COLO668 (cell line): ENCODE measurements at regions not wholly inside any gene's neighbourhood (a gene's known extent, or its start where the extent isn't known, plus 50 kb on each side); places are given as distances from the start of the nearest gene placed in this dataset.
"Not testable (repeated sequence)": the region's sequence is repeated elsewhere in the genome, so short reads cannot be mapped to it uniquely, and the experiment has no call there.

Source experiments
- DNase-seq: peaks from one replicate; lab custom pipeline; 2025; ENCODE audit not compliant: unreplicated experiment; lab: John Stamatoyannopoulos, UW

DNA sequence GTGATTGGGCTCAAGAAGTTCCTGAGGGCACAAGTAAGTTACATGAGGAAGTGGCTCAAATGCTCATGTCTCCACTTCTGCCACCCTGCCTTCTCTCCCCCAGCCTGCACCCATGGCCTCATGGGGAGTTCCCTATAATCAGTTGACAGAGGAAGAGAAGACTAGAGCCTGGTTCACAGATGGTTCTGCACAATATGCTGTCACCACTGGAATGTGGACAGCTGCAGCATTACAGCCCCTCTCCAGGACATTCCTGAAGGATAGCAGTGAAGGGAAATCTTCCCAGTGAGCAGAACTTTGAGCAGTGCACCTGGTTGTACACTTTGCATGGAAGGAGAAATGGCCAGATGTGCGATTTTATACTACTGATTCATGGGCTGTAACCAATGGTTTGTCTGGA is 352.3 kb downstream of the C12orf75 start:
- not testable (repeated sequence) for DNase-seq

DNA sequence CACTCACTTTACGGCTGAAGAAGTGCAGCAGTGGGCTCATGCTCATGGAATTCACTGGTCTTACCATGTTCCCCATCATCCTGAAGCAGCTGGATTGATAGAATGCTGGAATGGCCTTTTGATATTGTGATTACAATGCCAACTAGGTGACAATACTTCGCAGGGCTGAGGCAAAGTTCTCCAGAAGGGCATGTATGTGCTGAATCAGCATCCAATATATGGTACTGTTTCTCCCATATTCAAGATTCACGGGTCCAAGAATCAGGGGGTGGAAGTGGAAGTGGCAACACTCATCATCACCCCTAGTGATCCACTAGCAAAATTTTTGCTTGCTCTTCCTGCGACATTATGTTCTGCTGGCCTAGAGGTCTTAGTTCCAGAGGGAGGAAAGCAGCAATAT is 353.3 kb downstream of the C12orf75 start:
- DNase-seq = not testable (repeated sequence)

DNA sequence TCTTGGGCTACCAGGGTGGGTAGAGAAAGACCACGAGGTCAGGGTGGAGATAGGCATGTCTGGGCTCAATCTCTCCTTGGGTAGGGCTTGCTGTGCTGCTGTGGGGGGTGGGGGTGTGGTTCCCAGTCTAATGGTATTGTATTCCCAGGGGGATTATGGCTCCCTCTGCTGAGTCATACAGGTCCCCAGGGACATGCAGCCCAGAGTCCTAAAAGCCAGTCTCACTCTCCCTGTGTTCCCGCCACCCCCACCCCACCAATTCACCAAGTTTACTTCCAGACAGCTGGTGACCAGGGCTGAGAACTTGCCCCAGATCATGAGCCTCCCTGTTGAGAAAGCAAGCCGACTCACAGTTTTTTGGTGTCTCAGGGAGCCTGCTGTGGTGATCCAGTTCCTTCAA is 367.6 kb downstream of the C12orf75 start:
- DNase-seq = no peak

DNA sequence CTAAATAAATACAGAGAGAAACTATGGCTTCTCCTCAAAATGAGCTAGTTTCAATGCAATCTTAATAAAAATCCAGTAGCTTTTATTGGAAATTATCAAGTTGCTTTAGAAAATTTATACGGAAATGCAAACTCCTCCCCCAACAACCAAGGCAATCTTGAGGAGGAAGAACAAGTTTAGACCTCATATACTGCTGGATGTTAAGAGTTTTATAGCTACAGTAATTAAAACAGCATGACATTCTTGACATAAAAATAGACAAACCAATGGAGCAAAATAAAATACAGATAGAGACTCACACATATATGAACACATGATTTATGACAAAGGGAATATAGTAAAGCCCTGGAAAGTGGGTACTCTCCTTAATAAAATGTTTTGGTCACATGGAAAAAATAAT is 368.7 kb downstream of the C12orf75 start:
- DNase-seq = no peak

DNA sequence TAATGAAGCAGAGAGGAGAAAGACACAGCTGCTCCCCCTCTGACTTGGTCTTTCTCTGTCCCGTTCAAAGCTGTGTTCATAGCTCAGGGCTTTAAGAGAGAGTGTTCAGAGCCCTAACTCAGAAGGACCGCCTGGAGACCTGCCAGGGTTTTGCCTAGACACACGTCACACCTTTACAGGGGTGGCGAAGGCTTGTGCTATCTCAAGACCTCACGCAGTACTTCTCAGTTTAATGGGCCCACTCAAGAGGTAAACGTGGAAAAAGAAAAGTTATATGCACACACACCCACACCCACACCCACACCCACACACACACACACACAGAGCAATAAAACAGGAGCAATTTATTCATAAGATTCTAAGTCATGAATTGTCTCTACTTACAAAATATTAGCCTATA is 374.3 kb downstream of the C12orf75 start:
- DNase-seq = no peak

DNA sequence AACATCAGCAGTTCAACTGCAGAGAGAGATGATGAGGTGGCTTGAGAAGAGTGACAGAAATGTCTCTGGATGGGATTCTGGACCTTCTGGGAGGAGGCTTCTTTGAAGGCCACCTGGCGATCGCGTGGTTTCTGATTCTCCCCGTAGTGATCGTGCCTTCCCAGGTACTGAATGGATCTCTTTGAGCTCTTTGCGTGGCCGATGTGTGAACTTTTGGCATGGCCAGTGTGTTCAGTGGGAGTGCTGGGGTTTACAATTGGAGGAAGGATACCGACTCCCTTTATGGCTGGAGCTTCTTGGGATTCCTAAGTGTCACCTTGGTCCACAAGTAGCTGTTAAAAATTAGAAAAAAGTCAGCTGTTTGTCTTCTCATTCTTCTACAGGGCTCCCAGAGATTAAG is 374.7 kb downstream of the C12orf75 start:
- DNase-seq = no peak

DNA sequence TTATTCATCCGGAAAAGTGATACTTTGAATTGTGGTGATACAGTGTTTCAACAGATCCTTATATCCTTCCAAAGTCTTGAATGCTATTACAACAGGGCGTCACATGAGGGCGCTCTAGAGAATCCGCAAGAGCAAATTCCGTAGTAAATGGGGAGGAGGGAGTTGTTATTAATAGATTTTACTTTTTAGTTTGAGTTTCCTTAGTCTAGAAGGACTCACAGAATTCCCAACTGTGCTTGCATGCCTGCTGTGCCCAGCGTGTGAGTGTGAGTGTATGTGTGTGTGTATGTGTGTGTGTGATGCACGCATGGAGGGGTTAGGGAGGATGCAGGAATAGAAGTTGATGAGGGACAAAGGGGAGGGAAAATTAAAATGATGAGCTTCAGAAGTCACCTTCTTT is 375.3 kb downstream of the C12orf75 start:
- DNase-seq = peak; percentile 59

DNA sequence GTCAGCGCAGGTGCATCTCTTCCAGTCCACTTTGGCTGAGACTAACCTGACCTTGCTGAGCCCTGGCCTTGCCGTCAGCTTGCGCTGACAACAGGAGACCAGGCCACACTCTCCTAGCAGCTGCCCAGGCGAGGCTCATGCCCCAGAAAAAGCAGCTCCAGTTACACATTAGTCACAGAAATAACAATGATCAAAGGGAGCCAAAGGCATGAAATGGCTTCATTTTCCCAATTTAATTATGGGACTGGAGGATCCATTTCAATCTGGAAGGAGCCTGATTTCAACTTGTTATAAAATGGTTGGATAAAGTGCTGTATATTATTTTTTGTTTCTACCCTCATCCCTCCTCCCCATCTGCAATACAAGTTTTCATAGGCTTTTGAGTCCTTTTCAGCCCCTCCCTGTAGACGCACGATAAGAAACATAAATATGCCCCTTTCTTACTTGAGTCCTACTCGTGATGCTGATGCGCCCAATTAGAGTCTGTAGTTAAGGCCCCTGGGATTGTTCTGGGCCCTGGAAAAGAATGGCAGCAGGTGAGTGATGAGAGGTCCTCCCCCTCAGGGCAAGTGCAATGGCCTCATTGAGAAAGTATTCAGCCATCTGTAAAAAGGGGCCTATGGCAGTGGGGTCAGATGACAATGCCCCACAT is 376.0 kb downstream of the C12orf75 start:
- peak; percentile 84 for DNase-seq

DNA sequence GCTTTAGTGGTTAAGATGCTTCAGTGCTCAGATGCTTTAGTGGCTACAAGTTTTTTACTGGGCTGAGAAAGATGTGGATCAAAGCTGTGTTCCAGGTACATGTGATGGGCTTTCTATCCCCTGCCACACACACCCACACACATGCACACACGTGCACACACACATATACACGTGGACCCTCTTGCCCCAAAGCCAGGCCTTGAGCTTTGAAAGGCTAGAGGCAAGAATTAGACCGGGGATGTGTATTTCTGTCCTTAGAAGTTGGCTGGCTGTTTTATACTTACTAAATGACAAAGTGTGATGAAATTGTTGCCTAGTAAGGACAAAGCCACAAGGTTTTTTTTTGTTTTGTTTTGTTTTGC is 376.5 kb downstream of the C12orf75 start:
- no peak for DNase-seq

DNA sequence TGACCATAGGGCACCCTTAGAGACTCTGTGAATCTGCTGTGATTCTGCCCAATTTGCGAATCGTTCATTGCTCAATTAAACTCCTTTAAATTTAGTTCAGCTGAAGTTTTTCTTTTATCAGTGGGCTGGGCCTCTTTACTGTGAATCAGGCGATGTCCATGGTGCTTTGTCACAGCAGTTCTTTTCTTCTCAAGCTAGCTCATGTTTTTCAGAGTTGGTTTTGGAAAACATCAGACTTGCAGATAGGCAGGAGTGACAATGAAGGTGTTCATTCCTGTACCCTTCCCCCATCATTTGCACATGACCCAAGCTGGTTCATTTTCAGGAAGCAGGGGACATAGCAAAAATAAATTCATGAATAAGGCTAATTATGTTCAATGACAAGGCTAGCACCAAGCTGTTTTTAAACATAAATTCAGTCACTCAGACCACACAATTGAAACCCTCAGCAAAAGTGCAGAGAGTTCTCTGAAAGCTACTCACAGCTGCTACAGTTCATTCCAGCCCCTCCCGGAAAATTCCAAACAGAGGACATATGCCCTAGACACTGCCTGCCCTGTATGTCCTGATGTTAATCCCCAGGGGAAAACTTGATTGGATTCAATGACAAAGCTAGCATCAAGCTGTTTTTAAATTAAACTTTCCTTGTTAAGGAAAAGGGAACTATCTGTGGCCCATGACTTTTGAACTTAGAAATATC is 383.3 kb downstream of the C12orf75 start:
- DNase-seq = no peak

DNA sequence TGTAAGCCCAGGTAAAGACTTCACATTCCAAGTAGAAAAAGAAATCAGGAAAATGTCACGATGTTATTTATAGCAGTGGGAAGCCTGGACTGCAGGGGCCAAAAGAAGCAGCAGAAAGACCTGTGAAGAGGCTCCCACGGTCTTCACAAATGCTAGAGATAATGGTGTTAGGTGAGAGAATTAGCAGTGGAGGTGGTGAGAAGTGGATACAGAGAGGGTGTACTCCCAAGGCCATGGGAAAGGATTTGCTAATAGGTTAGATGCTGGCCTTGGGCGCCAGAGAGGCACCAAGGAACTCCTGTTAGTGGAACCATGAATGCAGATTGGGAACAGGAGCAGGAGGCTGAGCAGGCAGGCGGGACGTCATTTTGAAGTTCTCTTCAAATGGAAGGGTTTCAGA is 386.1 kb downstream of the C12orf75 start:
- no peak for DNase-seq

DNA sequence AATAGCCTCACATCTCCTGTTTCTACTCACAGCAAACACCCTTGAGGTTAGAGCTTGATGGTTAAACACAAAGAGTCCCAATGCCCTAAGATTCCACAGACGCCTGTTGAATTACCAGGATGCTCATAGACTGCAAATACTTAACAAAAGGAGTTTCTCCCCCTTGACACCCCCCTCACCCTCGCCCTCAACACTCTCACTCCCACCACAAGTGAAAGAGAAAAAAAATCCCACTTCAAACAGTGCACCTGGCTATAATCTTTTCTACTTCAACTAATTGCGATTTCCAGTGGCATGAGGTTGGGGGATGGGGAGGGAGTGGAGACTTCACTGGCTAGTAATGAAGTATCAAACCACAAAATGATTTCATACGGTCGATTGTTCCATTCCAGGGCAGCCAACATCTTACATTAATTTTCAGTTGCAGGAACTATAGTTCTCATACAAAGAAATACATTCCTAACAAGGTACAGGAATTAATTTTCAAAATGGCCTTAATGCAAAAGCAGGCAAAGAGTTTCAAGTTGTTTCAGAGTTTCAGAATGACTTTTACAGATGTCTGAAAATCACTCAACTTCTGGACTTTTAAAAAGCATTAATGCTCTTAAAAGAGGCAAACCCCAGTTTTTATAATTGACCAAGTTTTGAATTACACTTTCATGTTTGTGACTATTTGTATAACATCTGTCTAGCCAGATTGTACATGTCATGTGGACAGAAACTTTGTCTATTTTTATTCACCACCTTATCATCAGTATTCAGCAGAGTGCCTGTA is 390.7 kb downstream of the C12orf75 start:
- DNase-seq = peak; percentile 36

DNA sequence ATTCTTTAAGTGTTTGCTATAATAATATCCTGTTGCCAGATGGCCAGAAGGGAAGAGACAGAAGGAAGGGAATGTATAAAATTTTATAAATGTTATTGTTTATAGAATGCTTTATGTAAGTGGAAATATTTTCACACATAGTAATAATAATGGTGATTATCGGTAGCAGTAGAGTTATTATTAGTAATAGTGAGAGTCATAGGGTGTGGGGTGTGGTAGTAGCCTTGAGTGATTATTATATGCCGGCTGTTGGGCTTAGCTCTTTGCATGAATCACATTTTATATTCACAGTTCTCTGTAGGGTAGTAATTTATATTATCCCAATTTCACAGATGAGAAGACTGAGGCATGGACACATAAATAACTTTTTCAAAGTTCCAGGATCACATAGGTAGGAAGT is 391.4 kb downstream of the C12orf75 start:
- DNase-seq = no peak

DNA sequence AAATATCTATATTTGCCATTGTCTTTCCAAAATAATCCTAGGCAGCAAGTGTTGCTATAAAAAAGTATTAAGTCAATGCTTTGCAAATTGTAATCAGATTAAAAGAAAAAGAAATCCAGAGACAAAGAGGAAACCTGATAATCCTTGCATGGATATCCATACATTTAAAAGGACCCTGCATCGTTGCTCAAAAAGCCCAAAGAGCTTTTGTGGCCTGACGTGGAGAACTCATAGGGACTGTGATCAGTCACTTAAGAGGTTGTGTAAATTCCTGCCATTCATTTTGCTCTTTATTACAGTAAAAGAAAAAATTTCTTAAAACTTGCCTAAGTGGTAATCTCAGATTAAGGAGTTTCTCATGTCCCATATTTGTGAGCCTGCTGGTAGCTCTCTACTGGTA is 392.6 kb downstream of the C12orf75 start:
- DNase-seq = no peak

DNA sequence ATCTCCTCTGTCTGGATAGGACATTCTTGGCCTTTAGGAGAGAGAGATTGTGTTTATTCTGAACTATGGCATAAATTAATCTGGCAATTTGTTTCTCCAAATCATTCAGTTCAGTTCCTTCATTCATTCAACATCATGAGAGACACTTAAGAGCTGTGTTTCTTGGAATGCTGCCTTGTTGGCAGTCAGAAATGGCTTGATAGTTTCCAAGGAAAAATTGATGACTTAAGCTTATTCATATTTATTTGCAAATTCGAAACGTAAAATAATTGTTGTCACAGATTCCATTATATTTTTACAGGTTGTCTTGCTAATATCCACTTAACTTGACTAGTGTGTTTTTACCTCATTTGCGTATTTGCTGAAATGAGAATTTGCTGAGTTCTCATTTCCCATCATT is 393.0 kb downstream of the C12orf75 start:
- no peak for DNase-seq

DNA sequence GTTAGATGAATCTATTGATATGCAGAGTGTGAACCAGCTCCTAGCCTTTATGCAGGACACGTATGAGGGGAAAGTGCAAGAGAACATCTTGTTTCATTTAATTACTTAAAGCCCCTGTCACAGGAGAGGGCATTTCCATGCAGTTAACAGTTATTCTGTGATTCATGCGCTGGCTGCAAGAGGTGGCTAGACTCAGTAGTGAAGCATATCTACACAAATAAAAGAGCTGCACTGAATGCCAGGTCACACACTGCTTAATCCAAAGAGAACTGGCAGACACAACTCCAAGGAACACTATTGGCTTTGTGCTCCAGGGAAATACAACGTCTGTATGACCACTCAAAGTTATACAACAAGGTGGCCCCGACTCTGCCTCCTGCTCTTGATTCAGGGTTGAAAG is 394.1 kb downstream of the C12orf75 start:
- DNase-seq = no peak

DNA sequence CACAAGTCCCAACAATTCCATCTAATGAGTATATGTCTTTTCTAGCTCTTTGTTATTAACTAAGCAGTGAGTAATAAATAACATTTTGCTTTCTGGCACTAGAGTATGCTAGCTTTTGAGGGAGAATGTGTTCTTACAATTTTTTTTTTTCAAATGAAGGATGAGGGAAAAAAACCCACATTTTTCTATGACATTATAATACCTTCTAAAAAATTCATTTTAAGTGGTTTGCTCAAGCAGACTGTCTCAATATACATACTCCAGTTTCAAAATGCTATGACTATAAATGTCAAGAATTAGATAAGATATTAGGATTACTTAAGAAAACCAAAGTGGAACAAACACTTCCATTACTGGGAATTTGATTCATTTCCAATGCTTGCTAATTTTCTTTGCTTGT is 394.6 kb downstream of the C12orf75 start:
- no peak for DNase-seq

DNA sequence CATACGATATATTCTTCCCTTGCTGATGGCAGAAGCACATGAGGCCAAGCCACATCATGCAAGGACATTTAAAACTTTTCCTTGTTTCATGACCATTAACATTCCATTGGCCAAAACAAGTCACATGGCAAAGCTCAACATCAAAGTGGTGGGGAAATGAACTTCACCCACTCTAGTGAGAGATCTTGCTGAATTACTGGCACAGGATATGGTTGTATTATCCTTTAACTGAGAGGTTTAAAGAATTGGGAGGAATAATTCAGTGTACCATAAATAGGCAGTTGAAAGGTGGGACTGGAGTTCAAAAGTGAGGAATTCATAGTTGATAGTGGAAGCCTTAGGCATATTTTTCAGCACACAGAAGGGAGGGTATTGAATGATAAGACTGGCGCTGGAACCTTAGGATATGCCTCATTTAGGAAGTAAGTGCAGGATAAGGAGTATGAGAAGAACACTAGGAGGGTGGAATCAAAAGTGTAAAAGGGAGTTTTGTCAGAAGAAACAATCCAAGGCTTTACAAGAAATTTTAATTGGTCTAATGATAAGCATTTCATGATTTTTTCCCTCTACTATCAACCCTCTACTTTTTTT is 398.8 kb downstream of the C12orf75 start:
- DNase-seq = no peak

DNA sequence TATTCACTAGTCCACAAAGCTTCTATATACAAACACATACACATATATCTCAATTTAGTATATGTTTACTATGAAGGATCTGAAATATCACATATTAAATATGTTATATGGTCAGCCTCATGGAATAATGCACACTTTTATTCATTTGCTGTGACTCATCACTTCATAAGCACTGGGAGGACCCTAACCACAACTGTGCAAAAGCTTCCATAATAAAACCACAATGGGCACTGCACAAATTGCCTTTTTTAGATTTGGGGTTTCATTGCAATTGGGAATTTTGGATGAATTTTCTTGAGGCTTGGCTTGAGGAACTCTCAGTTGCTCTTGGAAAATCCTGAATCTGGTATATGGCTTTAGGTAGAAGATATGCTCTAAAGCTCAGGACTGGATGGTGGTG is 399.4 kb downstream of the C12orf75 start:
- DNase-seq = no peak

DNA sequence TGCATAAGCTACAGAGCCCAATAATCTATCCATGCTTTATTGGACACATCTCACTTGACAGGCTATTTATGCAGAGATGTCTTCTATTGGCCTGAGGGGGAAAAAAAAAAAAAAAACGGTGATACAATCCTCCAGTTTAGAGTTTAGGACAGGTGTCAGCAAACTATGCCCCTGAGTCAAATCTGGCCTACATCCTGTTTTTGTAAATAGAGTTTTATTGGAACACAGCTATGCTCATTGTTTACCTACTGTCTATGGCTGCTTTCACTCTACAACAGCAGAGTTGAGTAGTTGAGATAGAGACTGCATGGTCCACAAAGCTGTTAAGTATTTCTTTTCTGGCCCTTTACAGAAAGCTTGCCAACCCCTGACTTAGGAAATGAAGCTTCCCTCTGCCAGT is 403.1 kb downstream of the C12orf75 start:
- peak; percentile 20 for DNase-seq

DNA sequence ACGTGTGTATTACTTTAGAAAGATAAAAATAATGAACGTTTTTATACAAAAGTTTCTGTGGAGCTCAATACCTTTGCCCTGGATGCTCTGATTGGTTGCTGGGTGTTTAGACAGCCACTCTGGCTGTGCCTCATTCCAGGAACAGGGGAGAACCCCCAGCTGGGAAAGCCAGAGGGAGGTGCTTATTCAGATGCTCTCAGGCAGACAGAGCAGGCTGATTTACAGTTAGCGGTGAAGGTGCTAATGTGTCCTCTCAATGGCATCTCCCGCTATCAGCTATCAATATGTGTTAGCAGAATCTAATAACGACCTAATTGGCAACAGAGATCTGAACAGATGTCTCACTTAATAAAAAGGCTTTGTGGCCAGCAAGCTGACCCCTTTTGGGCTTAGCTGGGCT is 402.3 kb downstream of the NUAK1 start:
- DNase-seq = no peak

DNA sequence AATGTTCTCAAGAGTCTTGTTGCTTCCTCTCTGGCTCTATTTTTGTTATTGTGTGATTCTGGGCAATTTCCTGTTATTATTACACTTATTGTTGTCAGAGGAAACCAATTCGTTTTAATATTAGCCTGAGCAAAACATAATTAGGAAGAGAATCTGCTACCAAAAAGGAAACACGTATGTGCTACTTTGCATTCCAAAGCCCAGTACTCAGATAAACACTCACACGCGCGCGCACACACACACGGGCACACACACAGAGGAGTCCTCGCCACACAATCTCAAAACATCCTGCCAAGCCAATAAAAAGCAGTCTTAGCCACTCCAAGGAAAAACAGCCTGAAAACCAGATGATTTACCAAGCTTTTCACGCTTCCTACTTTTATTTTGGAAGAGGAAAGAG is 400.7 kb downstream of the NUAK1 start:
- no peak for DNase-seq
